MCF 10A (cell line): ENCODE measurements at regions not wholly inside any gene's neighbourhood (a gene's known extent, or its start where the extent isn't known, plus 50 kb on each side); places are given as distances from the start of the nearest gene placed in this dataset.
A peak's percentile ranks its signal among the peaks of the same experiment; 100 is the strongest.

ENCODE experiments used
- BruUV-seq: library from RNA; stranded (reverse); fragments of 400-500 nt; replicated peaks from 2 replicates; lab custom pipeline; 2021; lab: Mats Ljungman, UMichigan
- CTCF ChIA-PET: fragments of 300-600 bp; sonication (Branson Sonifier 250); formaldehyde crosslinking; extraction: SDS; loops from one replicate; lab custom pipeline; 2021; ENCODE audit warnings: antibody characterized with exemption, inconsistent platforms; lab: Yijun Ruan, JAX
- POLR2A ChIA-PET: fragments of 300-600, 350-650 bp; sonication (Branson Sonifier 250); formaldehyde crosslinking; extraction: SDS; loops from one replicate; lab custom pipeline; 2020; ENCODE audit warnings: antibody characterized with exemption, inconsistent platforms; lab: Yijun Ruan, JAX
- DNase-seq: peaks from one replicate; pipeline ENCODE4 v3.0.0-alpha.2; 2018; ENCODE audit not compliant: unreplicated experiment
- H3K27ac Mint-ChIP-seq: one replicate; pipeline ENCODE4 v1.8.0; 2022; ENCODE audit warnings: mild to moderate bottlenecking, low read depth, mixed read lengths; ENCODE audit not compliant: unreplicated experiment
- H3K27me3 Mint-ChIP-seq: one replicate; pipeline ENCODE4 v1.8.0; 2022; ENCODE audit warnings: mixed read lengths; ENCODE audit not compliant: insufficient read depth, unreplicated experiment
- H3K36me3 Mint-ChIP-seq: one replicate; pipeline ENCODE4 v1.8.0; 2022; ENCODE audit warnings: mild to moderate bottlenecking, moderate library complexity, mixed read lengths; ENCODE audit not compliant: insufficient read depth, unreplicated experiment
- H3K4me1 Mint-ChIP-seq: one replicate; pipeline ENCODE4 v1.8.0; 2022; ENCODE audit warnings: mixed read lengths; ENCODE audit not compliant: insufficient read depth, unreplicated experiment
- H3K4me3 Mint-ChIP-seq: one replicate; pipeline ENCODE4 v1.8.0; 2022; ENCODE audit warnings: mild to moderate bottlenecking, moderate library complexity, mixed read lengths; ENCODE audit not compliant: unreplicated experiment
- H3K9me3 Mint-ChIP-seq: one replicate; pipeline ENCODE4 v1.8.0; 2022; ENCODE audit warnings: mixed read lengths; ENCODE audit not compliant: unreplicated experiment
- intact Hi-C: fragments of 100-400 bp; cut with micrococcal nuclease; formaldehyde crosslinking; loops from 2 replicates; pipeline ENCODE4 v1.14.1; 2022
- TF ChIP-seq, protein P1 (sequence below): fragments of 200-600 bp; IDR thresholded peaks from one replicate; pipeline ENCODE4 v1.8.0; 2022; ENCODE audit warnings: antibody characterized with exemption, mild to moderate bottlenecking; ENCODE audit not compliant: unreplicated experiment

DNA sequence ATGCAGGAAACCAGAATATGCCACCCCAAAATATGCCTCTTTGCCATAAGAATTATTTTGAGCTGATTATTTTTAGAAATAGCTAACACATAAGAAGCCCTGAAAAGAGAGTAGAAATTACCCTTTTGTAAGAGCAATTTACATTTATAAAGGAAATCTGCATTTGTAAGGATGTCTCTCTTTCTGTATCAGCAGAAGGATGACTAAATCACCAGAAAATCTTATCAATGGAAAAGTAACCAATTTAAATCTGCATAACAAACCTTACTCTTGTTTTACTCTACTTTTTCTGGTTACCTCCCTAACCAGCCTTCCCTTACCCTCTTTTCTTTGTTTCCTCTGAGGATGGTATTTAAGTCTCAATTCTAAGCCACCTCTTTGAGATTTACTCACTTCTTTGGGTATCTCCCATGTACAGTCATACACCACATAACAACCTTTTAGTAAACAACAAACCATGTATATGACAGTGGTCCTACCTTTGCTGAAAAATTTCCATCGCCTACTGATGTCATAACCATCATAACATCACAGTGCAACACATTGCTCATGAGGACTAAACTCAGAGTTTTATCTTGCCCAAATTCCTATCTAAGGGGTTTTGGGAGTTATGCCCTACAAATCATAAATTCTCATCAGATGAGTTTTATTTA, 126.6 kb upstream of the PLPPR4 start:
- Mint-ChIP-seq H3K36me3 (no peaks in the 10 kb centered on the region), H3K4me1 (no peaks in the 10 kb centered on the region), H3K27ac (no peak overlapping the region), H3K27me3 (no peaks in the 10 kb centered on the region), H3K9me3 (no peaks in the 10 kb centered on the region), H3K4me3 (no peak overlapping the region)
- intact Hi-C loops: no loop called here
- ChIA-PET CTCF (no interaction called here), POLR2A (no interaction called here)
- no TSS peak for BruUV-seq
- no peak for DNase-seq
- TF ChIP-seq, protein P1, sequence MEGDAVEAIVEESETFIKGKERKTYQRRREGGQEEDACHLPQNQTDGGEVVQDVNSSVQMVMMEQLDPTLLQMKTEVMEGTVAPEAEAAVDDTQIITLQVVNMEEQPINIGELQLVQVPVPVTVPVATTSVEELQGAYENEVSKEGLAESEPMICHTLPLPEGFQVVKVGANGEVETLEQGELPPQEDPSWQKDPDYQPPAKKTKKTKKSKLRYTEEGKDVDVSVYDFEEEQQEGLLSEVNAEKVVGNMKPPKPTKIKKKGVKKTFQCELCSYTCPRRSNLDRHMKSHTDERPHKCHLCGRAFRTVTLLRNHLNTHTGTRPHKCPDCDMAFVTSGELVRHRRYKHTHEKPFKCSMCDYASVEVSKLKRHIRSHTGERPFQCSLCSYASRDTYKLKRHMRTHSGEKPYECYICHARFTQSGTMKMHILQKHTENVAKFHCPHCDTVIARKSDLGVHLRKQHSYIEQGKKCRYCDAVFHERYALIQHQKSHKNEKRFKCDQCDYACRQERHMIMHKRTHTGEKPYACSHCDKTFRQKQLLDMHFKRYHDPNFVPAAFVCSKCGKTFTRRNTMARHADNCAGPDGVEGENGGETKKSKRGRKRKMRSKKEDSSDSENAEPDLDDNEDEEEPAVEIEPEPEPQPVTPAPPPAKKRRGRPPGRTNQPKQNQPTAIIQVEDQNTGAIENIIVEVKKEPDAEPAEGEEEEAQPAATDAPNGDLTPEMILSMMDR: no peak

DNA sequence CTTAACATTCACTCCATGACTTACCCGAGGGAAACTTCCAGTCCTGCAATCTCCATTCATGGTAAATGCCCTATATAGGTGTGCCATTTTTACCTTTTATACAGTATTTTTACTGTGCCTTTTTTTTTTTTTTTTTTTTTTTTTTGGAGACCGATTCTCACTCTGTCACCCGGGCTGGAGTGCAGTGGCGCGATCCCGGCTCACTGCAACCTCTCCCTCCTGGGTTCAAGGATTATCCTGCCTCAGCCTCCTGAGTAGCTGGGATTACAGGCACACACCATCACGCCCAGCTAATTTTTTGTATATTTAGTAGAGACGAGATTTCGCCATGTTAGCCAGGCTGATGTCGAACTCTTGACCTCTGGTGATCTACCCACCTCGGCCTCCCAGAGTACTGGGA, 124.4 kb upstream of the PLPPR4 start:
- CTCF ChIA-PET: no interaction called here
- intact Hi-C loops: no loop called here
- BruUV-seq: no TSS peak
- Mint-ChIP-seq H3K4me3 (no peak overlapping the region), H3K27me3 (no peaks in the 10 kb centered on the region), H3K36me3 (no peaks in the 10 kb centered on the region), H3K27ac (no peak overlapping the region), H3K9me3 (no peaks in the 10 kb centered on the region), H3K4me1 (no peaks in the 10 kb centered on the region)
- DNase-seq: peak; percentile 26
- TF ChIP-seq, protein P1: no peak
- POLR2A ChIA-PET: interaction anchor here (0.9 kb wide), 1 partner anchor 22 kb away, joined by 3 read pairs; no protein-coding TSS in a partner anchor

DNA sequence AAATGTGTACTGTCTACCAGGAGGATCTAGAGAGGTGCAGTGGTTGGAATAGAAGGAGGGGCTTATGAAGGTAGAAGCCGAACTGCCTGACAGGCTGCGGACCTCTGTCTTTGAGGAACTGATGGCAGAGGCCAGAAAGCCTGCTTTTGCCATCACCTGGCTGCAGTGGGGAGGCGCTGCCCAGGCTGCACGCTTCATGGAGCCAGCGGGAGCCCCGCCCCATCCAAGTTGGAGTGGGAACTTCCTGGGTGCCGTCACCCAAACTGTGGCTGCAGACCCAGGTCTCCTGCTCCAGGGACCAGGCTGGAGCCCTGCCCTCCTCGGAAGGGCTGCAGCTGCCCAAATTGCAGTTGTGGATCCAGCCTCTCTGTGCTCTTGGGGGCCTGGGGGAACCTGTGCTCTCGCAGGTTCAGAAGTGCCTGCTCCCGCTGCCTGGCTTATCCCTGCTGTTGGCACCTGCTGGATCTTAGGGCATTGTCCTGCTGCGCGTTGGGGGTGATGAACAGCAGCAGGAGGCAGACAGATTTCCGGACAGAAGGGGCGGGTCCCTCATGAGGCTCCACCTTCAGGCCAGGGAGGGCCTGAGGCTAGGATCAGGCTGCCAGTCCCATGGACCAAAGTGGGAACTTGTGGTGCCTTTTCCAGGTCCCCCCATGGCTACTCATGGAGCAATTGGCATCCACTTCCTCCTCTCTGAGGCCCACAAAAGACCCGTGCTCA, 118.0 kb upstream of the PLPPR4 start:
- TF ChIP-seq, protein P1: no peak
- DNase-seq: no peak
- no TSS peak for BruUV-seq
- Mint-ChIP-seq H3K27ac (no peak overlapping the region), H3K36me3 (no peaks in the 10 kb centered on the region), H3K4me3 (no peak overlapping the region), H3K4me1 (no peaks in the 10 kb centered on the region), H3K9me3 (no peaks in the 10 kb centered on the region), H3K27me3 (no peaks in the 10 kb centered on the region)
- POLR2A ChIA-PET: no interaction called here
- intact Hi-C loops: no loop called here
- CTCF ChIA-PET: interaction anchor here (1.0 kb wide), 1 partner anchor 35 kb away, joined by 3 read pairs; no protein-coding TSS in a partner anchor

DNA sequence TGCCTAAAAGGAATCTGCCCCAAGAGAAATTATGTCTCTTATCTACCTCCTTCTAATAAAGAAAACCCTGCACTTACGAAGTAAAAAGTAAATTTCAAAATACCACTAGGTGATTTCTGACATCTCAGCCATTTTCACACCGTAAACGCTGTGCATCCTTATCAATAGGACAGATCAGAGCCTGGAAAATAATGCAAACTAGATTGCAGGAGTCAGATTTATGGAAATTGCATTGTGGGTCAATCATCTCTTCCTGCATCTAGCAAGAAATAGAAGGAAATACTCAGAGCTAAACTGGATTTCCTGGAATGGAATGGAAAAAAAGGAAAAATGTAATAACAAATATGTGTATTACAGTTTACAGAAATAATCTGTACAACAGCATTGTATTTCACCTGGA, 114.3 kb upstream of the PLPPR4 start:
- Mint-ChIP-seq H3K9me3 (no peaks in the 10 kb centered on the region), H3K36me3 (no peaks in the 10 kb centered on the region), H3K4me3 (no peak overlapping the region), H3K27ac (no peak overlapping the region), H3K27me3 (no peaks in the 10 kb centered on the region), H3K4me1 (no peaks in the 10 kb centered on the region)
- BruUV-seq: no TSS peak
- CTCF ChIA-PET: no interaction called here
- TF ChIP-seq, protein P1: no peak
- intact Hi-C loops: no loop called here
- DNase-seq: no peak
- POLR2A ChIA-PET: interaction anchor here (0.5 kb wide), 1 partner anchor 355 kb away, joined by 4 read pairs; no protein-coding TSS in a partner anchor
